Peyer's patch (tissue), 4 donors: ENCODE measurements at regions not wholly inside any gene's neighbourhood (a gene's known extent, or its start where the extent isn't known, plus 50 kb on each side); places are given as distances from the start of the nearest gene placed in this dataset.

ENCODE experiments used
- POLR2A ChIP-seq, 2 donors: fragments of 450-650 bp; IDR thresholded peaks; one replicate each; pipeline ENCODE4 v1.5.1; 2017; ENCODE audit warnings: antibody characterized with exemption in 2 of 2, mild to moderate bottlenecking in 2 of 2, moderate library complexity in 2 of 2
- TF ChIP-seq, protein P1 (sequence below), 6 experiments: fragments of 450-650 bp in 4 of 6; fragments of 200-600 bp in 2 of 6; sonication (generic) in 1 of 6; IDR thresholded peaks; one replicate each; pipeline ENCODE4 v1.5.1; 2017 to 2019; ENCODE audit warnings: antibody characterized with exemption in 6 of 6, mild to moderate bottlenecking in 3 of 6, moderate library complexity in 1 of 6

DNA sequence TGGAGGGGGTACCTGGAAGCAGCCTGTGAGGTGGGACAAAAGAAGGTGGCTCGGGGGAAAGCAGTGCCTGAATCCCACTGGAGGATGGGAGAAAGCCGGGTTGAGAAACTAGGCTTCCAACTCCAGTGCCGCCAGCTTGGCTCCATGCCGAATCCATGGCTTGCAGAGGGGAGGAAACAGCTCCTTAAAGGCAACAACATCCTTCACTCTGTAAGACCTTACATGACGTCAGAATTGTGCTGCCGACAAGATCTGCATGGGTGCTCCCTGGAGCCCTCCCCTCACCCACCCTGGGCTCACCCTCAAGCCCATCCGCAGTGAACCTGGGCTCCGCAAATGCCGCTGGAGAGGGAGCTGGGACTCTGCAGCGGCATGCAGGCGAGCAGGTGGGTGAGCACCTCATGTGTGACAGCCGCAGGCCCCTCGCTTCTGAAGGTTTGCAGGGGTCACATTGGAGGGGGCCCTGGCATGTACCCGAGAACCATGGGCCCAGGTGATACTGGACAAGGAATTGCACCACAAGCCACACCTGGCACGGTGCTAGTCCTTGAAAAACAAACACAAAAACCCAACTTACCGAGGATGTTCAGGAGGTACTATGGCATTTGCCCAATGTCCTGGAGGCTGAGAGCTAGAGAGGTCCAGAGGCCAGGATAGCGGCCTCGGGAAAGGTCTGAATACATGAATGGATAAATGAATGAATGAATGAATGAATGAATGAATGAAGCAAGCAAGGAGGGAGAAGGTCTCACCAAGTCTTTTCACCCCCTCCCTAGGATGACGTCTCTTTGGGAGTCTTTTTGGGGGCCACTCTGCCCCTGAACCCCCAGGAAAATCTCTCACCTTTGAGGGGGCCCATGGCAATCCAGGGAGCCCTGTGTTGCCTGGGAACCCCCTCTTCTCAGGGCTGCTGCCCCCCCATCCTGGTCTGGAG is 238.6 kb upstream of the SHH start:
- TF ChIP-seq, protein P1, sequence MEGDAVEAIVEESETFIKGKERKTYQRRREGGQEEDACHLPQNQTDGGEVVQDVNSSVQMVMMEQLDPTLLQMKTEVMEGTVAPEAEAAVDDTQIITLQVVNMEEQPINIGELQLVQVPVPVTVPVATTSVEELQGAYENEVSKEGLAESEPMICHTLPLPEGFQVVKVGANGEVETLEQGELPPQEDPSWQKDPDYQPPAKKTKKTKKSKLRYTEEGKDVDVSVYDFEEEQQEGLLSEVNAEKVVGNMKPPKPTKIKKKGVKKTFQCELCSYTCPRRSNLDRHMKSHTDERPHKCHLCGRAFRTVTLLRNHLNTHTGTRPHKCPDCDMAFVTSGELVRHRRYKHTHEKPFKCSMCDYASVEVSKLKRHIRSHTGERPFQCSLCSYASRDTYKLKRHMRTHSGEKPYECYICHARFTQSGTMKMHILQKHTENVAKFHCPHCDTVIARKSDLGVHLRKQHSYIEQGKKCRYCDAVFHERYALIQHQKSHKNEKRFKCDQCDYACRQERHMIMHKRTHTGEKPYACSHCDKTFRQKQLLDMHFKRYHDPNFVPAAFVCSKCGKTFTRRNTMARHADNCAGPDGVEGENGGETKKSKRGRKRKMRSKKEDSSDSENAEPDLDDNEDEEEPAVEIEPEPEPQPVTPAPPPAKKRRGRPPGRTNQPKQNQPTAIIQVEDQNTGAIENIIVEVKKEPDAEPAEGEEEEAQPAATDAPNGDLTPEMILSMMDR (IDR thresholded peaks at IDR 0.05): no peak
- TF ChIP-seq POLR2A (IDR thresholded peaks at IDR 0.05): no peak
